Activated T-cell treated with anti-CD3 and anti-CD28 coated beads for 4 hours (primary cell): ENCODE measurements at regions not wholly inside any gene's neighbourhood (a gene's known extent, or its start where the extent isn't known, plus 50 kb on each side); places are given as distances from the start of the nearest gene placed in this dataset.

Source experiments
- DNase-seq: peaks from one replicate; pipeline ENCODE4 v3.0.0-alpha.2; 2020

DNA sequence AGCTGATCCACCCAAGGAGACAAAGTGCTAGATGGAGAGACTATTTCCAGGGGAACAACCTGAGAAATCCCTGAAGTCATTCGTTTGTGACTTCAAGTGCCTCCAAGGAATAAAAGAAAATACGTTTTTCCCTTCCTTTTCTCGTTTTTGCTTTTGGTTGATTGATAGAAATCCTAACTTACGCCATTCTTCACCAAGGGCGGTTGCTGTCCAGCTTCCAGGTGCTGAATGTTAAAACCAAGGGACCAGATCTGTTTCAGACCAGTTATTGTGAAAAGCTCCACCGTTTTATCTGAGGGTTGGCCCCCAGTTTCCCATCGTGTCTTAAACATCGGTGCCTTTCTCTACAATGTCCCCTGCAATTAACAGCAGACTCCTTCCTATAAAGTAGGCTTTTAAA is 600.7 kb upstream of the SGCD start:
- no peak for DNase-seq

DNA sequence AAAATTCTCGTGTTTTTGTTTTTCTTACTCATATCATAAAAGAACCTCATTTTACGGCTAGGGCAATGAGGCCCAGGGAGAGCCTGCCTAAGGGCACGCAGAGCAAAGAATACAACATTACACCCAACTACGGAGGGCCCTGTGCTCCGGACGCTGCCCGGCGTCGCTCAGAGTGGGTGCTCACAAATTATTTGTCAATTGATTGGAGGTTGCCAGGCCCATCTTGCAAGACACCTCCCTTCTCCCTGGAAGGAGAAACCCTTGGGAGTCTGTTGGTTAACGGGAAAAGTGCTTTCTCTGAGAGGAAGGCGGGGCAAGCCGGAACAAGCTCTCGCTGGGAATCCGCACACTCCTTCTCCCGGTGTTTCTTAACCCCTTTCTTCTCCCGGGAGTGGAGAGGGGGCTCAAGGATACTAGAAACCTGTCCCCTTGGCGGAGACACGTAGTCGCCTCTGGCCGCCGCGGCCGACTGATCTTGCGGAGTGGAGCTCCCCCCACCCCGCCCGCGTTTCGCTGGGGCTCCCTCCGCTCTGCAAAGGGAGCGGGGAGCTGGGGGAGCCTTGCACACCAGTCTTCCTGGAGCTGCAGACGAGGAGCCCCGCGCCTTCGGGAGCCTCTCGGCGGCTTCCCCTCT is 599.3 kb upstream of the SGCD start:
- no peak for DNase-seq

DNA sequence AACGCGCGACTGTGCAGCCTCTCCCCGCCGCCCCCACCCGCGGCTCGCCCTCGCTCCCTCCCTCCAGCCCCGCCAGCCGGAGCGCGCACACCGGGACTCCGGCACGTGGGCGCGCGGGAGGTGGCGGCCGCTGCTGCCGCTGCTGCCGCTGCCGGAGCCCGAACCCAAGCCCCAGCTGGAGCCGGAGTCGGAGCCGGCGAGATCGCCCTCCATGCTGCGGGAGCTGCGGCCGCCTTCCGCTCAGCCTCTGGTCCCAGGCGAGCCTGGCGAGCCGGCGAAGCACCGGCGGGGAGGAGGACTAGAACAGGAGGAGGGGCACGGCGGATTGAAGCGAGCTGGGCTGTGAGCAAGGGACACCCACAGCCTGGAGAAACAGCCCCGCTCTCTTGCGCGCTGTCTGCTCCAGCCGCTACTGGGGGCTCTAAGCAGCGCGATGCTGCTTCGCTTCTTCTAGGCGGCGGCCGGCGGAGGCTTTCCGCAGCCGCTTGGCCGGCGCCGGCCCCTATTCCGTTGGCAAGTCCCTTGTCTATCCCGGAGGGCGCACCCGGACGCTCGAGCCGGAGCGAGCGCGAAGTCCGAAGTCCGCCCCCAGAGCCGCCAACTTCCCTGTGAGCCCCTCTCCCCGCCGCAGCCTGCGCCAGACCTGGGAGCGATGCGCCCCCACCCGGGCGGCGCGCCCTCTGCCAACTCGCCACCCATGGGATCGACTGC is 598.7 kb upstream of the SGCD start:
- DNase-seq: no peak

DNA sequence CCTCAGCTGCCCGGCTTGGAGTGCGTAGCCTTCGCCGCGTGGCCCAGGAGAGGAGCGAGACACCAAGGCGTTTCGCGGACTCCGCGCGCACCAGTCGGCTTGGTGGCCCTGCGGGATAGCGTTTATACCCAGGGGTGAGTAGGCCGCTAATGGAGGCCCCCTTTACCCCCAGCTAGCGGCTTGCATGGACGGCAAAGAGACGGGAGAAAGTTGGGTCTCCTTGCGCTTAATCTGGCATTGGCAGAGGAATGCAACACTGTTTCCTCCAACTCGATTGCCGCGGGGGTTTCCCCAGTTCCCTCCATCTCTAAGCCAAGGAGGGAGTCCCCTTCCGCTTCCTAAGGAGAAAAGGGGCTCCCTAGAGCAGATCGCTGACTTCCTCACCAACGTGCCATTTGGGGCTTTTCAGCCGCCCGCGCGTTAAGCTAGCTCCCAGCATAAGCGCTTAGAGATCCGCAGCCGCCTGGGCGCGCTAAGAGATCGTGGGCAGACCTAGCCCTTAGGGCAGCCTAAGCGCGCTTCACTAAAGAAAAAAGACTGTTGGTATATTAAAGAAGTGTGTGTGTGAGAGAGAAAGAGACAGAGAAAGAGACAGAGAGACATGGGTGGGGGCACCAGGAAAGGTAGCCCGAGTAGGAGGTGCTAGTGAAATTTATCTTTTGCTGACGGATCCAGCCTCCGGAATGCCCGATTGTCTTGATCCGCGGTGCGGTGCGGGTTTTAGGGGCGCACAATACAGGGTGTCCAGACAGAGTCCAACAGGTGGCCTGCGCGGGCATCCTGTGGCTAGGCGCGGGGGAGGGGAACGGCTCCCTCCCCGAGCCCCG is 597.9 kb upstream of the SGCD start:
- DNase-seq: no peak

DNA sequence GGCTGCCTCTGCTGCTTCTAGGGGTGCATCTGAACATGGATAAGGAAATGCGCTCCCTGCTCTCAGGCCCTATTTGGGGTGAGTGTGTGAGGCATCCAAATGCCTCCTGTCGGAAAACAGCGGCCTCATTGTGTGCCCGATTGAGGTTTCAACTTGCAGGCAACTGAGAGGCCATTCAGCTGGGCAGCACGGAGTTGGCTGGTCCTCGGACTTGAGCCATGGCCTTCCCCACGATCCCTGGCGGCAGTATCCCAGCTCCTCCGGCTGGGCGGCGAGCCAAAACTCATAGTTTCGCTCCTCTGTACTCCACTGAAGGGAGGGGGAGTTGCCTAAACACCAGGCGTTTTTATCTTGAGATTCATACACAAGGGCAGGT is 597.3 kb upstream of the SGCD start:
- no peak for DNase-seq

DNA sequence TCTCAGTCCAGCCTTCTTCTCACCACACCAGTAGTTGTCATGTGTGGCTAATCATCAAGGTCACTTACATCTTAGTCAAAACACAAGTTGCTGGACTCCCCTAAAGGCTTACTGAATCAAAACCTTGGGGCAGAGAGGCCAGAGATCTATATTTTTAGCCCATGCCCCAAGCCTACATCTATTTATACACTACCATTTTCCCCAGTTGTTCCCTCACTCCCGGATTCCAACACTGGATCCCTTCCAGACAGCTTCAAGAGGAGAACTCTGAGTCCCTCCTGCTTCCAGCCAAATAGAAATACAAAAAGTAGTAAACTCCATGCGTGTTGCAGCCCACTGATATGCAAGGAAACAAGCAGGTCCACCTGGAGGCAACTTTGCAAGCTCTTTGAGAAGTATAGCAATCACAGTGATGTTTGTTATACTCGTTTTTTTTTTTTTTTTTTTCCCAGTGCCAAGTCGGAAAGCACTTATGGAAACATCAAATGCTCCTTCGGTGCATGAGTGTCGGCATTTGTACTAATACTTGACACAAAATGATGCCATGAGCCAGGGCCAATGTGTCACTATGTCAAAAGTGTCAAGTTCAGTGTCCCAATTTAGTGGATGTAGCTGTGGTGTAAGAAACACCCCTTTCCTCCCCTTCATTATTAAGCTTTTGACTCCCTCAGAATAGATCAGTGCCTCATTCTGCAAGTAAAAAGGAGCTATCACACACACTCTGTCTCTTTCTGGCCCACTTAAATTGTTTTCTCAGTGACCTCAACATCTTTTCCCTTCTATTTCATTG is 594.2 kb upstream of the SGCD start:
- DNase-seq: no peak

DNA sequence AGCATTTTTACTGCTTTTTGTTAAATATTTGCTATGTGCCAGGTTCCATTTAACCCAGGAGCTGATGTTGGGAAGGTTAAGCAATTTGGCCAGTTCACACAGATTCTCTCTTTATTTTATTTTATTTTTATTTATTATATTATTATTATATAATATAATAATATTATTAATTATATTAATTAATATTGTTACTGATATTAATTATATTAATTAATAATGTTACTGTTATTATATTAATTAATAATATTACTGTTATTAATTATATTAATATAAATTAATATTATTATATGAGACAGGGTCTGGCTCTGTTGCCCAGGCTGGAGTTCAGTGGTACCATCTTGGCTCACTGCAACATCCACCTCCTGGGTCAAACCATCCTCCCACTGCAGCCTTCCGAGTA is 593.0 kb upstream of the SGCD start:
- DNase-seq: no peak

DNA sequence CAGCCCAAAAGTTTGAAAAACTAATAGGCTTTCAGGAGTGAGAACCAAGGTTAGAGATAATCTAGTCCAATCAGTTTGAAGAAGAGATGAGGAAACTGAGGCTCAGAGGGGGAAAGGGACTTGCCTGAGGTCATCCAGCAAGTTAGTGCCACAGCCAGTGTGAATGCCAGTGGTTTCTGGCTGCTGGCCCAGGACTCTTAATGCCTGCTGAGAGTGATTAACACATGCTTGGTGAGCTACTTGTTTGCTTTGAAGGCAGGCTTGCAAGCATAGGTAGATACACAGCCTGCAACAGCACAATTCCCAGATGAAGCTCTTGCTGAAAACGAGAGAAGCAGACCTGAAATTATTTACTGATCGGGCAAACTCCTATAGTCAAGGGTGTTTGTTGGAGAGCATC is 591.6 kb upstream of the SGCD start:
- DNase-seq: no peak

DNA sequence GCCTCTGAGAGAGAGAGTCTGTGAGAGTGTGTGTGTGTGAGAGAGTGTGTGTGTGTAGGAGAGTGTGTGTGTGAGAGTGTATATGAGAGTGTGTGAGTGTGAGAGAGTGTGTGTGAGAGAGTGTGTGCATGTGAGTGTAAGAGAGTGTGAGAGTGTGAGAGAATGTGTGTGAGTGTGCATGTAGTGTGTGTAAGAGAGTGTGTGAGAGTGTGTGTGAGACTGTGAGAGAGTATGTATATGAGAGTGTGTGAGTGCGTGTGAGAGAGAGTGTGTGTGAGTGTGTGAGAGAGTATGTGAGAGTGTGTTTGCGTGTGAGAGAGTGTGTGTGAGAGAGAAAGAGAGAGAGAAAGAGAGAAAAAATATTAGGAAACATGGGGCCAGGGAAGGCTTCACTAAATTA is 588.3 kb upstream of the SGCD start:
- DNase-seq: no peak

DNA sequence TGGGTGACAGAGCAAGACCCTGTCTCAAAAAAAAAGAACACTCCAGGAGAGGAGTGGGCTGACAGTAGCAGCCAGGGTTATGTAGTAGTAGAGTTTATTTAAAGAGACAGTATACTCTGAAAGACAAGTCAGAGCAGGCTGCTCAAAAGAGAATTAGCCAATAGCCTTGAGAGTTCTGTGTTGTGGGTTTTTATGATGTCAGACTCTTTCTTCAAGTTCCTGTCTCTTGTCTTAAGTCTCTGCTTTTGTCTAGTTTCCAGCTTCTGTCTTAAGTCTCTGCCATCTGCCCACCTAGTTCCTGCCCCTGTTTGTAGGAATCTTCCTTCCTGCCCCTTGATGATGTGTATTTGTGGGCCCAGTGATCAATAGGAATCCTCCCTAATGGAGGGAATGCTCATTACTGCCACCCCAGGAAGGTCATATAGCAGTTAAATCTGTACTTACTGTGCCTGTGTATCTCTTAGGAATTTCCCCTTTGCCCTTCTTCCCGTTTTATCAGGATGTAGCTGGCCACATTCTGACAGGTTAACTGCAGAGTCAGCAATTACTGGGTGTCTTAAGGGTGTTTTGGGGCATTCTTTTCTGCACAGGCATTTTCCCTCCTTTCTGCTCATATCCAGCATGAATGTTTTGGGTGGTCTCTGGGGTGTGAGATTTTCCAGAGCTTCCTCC is 580.5 kb upstream of the SGCD start:
- no peak for DNase-seq

DNA sequence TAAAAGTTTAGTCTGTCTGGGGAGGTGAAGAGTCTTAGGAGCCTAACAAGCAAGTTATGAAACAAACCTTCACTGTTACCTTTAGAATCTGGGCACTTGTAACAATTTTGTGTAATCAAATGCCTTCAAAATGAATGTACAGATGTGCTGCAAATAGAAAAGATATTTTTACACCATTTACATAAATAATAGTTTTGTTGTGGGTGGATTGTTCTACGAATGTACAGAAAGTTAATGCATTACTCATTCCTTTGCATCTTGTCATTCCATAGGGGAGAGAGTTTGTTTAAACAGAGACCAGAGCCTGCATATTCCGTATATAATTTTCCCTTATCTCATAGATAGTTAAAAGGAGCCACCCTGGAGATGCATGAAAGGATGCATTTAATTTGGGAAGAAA is 576.9 kb upstream of the SGCD start:
- DNase-seq: no peak

DNA sequence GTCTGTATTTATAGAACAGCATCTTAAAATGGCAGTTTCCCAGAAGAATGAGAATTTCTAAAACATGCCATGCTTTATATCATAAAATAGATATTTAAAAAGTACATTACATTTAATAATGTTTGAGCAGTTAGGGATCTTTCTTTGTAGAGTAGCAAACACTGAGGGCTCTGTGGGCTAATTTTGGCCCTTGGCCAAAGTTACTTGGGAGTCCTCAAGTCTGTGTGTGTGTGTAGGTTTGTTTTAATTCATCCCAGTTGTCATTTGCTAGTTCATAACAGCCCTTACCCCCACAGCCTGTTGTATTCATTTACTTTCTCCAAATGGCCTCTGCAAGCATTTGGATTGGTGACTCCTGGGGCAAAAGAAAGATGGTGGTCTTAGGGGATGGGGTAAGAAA is 576.4 kb upstream of the SGCD start:
- DNase-seq: no peak

DNA sequence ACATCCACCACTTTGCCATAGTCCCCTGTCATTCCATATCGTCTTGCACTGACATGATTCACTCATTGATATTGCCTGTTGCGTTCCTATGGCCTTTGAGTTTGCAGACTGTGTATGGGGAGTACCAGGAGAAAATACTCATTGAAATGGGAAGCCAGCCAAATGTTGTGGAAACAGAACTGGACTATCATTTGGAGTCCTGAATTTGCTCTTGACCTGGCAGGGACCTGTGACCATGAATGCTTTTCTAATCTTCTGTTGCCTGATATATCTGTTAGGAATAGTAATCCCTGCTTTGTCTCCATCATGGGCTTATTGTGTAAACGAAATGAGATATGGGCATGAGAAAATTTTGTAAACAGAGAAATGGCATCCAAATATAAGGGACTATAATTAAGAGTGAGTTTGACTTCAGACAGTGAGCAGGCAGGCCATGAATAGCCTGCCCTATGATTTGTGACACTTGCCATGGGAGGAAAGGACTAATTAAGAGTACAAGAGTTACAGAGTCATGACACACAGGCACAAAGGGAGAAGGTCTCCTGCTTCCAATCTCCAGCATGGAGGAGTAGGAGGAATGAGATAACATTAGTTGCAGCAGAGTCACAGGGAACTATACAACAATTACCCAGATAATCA is 572.9 kb upstream of the SGCD start:
- DNase-seq: no peak

DNA sequence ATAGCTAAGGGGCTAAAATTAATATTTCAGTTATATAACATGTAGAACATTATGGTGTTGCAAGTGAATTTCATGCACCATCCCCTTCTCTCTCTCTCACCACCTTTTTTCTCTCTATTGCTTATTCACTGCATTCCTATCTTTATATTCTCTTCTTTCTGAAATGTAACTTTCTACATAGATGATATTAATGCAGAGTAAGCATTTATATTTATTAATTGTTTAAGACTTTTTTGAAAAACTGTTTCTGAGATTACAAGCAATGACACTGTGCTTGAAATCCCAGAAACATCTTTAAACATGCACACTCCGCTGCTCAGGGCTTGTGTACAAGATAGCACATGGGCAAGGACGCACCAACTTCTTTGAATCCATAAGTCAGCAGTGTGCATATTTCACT is 567.7 kb upstream of the SGCD start:
- DNase-seq: no peak

DNA sequence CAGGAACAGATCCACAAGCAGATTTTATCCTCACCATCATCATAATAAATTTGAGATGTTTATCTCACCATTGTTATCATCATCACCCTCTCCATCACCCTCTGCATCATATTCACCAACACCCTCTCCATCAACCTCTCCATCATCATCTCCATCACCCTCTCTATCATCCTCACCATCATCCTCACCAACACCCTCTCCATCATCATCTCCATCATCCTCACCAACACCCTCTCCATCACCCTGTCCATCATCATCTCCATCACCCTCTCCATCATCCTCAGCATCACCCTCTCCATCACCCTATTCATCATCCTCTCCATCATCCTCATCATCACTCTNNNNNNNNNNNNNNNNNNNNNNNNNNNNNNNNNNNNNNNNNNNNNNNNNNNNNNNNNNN is 567.0 kb upstream of the SGCD start:
- no peak for DNase-seq

DNA sequence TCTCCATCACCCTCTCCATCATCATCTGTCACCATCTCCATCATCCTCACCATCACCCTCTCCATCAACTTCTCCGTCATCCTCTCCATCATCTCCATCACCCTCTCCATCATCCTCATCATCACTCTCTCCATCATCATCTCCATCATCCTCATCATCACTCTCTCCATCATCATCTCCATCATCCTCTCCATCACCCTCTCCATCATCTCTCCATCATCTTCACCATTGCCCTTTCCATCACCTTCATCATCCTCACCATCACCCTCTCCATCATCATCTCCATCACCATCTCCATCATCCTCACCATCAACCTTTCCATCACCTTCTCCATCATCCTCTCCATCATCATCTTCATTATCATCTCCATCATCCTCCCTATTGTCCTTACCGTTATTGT is 565.5 kb upstream of the SGCD start:
- no peak for DNase-seq

DNA sequence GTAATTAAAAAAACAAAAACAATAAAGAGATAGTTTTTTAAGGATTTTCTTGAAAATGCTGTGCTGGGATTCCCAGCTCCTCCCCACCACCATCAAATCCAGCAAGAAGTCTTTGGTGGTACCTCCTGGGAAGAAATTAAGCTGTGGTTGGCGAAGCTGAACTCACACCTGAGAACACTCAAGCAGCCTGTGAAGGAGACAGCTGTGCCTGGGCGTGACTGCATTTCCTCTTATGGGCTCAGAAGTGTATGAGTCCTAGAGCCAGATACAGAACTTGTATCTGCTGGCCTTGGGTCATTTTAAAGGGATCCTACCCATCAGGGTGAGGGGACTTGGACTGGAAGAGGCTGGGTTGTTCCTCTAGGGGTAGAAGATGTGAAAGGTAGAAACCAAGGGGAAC is 561.2 kb upstream of the SGCD start:
- no peak for DNase-seq

DNA sequence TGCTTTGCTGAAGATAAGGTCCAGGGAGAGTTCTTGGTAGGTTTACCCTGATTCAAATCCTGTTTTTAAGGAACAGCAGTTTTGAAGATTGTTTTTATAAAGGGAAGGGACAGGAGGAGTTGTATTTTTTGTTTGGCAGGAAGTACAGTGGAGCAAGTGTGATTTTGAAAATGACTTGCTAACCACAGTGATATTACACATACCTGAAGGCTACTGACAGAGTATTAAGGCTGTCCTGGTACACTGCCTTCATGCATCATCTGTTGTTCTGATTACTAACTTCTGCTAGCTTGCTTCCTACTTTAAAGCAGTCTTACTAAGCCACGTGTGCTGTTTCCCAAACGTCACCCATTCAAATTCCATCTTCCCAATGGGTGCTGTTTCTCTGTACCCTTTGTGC is 559.5 kb upstream of the SGCD start:
- DNase-seq: no peak

DNA sequence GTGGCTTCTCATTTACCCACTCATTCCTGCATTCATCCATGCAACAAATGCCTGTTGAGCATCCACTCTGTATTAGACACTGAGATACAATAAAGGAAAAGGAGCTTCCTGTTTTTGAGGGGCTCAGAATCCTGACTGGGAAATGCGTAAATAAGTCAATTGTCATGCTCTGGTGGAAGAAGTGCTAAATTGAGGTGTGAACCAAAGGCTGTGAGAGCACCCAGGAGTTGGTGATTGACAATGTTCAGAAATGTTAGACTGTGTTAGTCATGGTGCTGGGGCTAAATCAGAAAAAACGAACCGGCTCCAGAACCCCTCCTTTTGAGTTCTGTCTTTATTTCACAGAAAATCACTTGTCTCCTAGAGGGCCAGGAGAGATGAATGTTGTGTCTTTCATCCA is 558.6 kb upstream of the SGCD start:
- no peak for DNase-seq

DNA sequence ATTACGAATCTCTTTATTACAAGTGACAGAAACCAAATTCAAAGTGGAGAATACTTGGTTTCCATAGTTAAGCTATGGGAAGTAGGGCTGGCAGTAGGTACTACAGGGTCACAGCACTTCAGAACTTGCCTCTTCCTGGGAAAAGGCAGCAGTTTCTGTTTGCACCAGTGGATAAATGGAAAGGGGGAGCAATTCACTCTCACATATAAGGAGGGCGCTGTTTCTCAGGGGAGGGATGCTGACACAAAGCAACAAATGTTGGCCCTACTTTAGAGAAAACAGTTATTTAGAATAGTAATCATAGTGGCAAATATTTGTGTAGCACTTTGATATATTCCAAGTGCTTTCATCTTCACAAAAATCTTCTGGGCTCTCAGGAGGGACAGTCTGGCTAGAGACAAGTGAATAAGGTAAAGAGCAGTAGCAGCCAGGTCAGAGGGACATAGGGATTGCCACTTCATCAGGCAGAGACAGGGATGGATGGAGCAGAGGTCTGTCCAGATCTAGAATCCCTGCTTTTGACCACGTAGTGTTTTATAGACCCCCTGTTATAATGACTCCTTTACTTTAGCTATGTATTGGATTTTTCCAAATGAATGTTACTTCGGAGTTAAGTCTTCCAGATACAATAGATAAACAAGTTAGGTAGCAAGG is 554.8 kb upstream of the SGCD start:
- DNase-seq: no peak

DNA sequence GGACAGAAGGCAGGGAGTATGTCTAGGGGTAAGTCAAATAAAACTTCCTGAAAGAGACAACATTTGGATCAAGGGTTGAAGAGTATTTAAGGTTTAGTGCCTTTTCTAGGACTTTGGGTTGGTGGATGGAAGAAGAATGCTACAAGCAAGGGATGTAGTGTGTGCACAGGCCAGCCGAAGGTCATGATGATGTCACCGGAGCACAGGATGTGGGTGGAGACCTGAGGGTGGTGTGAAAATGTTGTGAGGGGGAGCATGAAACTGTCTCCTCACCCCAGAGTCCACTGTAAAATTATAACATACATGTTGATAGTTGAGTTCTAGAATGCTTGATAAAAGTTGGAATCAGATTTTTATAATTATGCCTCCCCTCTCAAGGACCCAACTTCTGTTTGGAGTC is 553.3 kb upstream of the SGCD start:
- no peak for DNase-seq

DNA sequence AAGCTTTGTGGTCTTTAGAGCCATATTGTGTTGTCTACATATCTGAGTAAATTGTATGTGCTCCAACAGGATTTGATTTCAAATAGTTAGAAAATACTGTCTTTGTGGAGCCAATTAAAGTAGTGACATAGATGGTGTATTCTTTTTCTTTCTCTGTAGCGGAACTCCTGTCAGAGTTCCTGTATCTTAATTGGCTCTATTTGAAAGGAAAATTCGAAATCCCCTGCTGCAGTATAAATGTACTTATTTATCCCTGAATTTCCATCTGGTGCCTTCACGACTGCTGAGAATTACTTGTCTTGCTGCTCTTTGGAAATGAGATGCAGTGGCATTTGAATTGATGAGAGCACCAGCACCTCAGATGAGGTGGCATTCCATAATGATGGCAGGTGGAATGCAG is 546.7 kb upstream of the SGCD start:
- DNase-seq: no peak
